K562 (cell line): ENCODE measurements at regions not wholly inside any gene's neighbourhood (a gene's known extent, or its start where the extent isn't known, plus 50 kb on each side); places are given as distances from the start of the nearest gene placed in this dataset.

Source experiments
- CHCHD3 ChIP-seq: fragments of 250-450 bp; sonication (Bioruptor Pico); IDR thresholded peaks from 2 replicates; pipeline ENCODE4 v2.1.2; 2022; ENCODE audit warnings: mild to moderate bottlenecking
- CUX1 ChIP-seq: fragments of 200-800 bp; sonication (Bioruptor generic); IDR thresholded peaks from 2 replicates; pipeline ENCODE4 v1.6.1; 2016; ENCODE audit warnings: missing genetic modification characterization, missing compliant biosample characterization
- FOXP1 ChIP-seq: sonication (generic); formaldehyde crosslinking; IDR thresholded peaks from 2 replicates; pipeline ENCODE4 v1.8.0; 2022; ENCODE audit warnings: mild to moderate bottlenecking, missing genetic modification reagents
- GMEB1 ChIP-seq: fragments of 250-450 bp; sonication (Bioruptor Pico); IDR thresholded peaks from 2 replicates; pipeline ENCODE4 v1.4.0; 2020; ENCODE audit warnings: mild to moderate bottlenecking
- HLTF ChIP-seq: fragments of 450-650 bp; IDR thresholded peaks from 2 replicates; pipeline ENCODE4 v1.6.1; 2016
- HNRNPLL ChIP-seq: fragments of 200-400 bp; formaldehyde crosslinking; IDR thresholded peaks from 2 replicates; pipeline ENCODE4 v1.6.1; 2017; ENCODE audit warnings: low read length, low read depth, mild to moderate bottlenecking; ENCODE audit not compliant: poor library complexity, severe bottlenecking
- HOMEZ ChIP-seq: fragments of 250-450 bp; sonication (Bioruptor Pico); IDR thresholded peaks from 2 replicates; pipeline ENCODE4 v1.4.0; 2020; ENCODE audit warnings: mild to moderate bottlenecking, moderate library complexity
- MTF1 ChIP-seq: fragments of 250-450 bp; sonication (Bioruptor Pico); IDR thresholded peaks from 2 replicates; pipeline ENCODE4 v1.9.0; 2021; ENCODE audit warnings: moderate library complexity, mild to moderate bottlenecking, inconsistent platforms, borderline replicate concordance
- NKRF ChIP-seq: fragments of 450-650 bp; IDR thresholded peaks from 2 replicates; pipeline ENCODE4 v1.6.1; 2016; ENCODE audit warnings: borderline replicate concordance
- NR1H2 ChIP-seq: sonication (generic); formaldehyde crosslinking; IDR thresholded peaks from 2 replicates; pipeline ENCODE4 v1.4.0; 2020; ENCODE audit warnings: mild to moderate bottlenecking, missing genetic modification reagents
- NR3C1 ChIP-seq: sonication (generic); formaldehyde crosslinking; IDR thresholded peaks from 2 replicates; pipeline ENCODE4 v1.8.1; 2022; ENCODE audit warnings: missing genetic modification reagents
- PTRF ChIP-seq: fragments of 450-650 bp; IDR thresholded peaks from 2 replicates; pipeline ENCODE4 v1.6.1; 2016; ENCODE audit warnings: mild to moderate bottlenecking, missing genetic modification characterization, missing compliant biosample characterization
- RBM22 ChIP-seq: fragments of 200-400 bp; formaldehyde crosslinking; IDR thresholded peaks from 2 replicates; pipeline ENCODE4 v1.6.1; 2018; ENCODE audit warnings: low read length, low read depth; ENCODE audit not compliant: poor library complexity, severe bottlenecking
- RNF2 ChIP-seq: sonication (generic); IDR thresholded peaks from 2 replicates; pipeline ENCODE4 v1.6.1; 2016
- STAT5B ChIP-seq: fragments of 250-450 bp; sonication (Bioruptor Pico); IDR thresholded peaks from 2 replicates; pipeline ENCODE4 v1.8.0; 2021; ENCODE audit warnings: mild to moderate bottlenecking, inconsistent platforms
- TGIF2 ChIP-seq: sonication (generic); formaldehyde crosslinking; IDR thresholded peaks from 2 replicates; pipeline ENCODE4 v1.8.1; 2022; ENCODE audit warnings: mild to moderate bottlenecking, missing genetic modification reagents, moderate library complexity
- ZNF133 ChIP-seq: fragments of 250-450 bp; sonication (Bioruptor Pico); IDR thresholded peaks from 2 replicates; pipeline ENCODE4 v1.4.0; 2020; ENCODE audit warnings: mild to moderate bottlenecking
- ZNF184 ChIP-seq: sonication (generic); formaldehyde crosslinking; IDR thresholded peaks from 2 replicates; pipeline ENCODE4 v1.5.0; 2020; ENCODE audit warnings: missing genetic modification reagents
- ZNF511 ChIP-seq: sonication (generic); formaldehyde crosslinking; IDR thresholded peaks from 2 replicates; pipeline ENCODE4 v1.8.0; 2022; ENCODE audit warnings: mild to moderate bottlenecking, missing genetic modification reagents

- no peak for TF ChIP-seq ZNF184 (CRISPR knock-in tag)
- TF ChIP-seq NR1H2 (CRISPR knock-in tag) = no peak
- TF ChIP-seq MTF1 (CRISPR knock-in tag) = no peak
- no peak for TF ChIP-seq CHCHD3 (CRISPR knock-in tag)
- TF ChIP-seq PTRF = no peak
- no peak for TF ChIP-seq ZNF511 (CRISPR knock-in tag)
- TF ChIP-seq STAT5B (CRISPR knock-in tag) = no peak
- TF ChIP-seq RBM22 = no peak
- 0 out of 2 replicates have a peak, but pooled peaks have one; percentile 39 for TF ChIP-seq NKRF
- TF ChIP-seq CUX1 (CRISPR knock-in tag) = no peak
- no peak for TF ChIP-seq TGIF2 (CRISPR knock-in tag)
- TF ChIP-seq FOXP1 (CRISPR knock-in tag) = no peak
- no peak for TF ChIP-seq GMEB1 (CRISPR knock-in tag)
- no peak for TF ChIP-seq RNF2
- TF ChIP-seq NR3C1 (CRISPR knock-in tag) = no peak
- no peak; the same call in 1 of the 2 replicates for TF ChIP-seq HLTF
- no peak for TF ChIP-seq HNRNPLL
- no peak for TF ChIP-seq HOMEZ
- no peak for TF ChIP-seq ZNF133
These were observed 145.5 kb downstream of the ADCYAP1 start (continued) for GRCh38 chr18:1050012-1050657.
